Mesodermal cell (in vitro differentiated cells): ENCODE measurements at regions not wholly inside any gene's neighbourhood (a gene's known extent, or its start where the extent isn't known, plus 50 kb on each side); places are given as distances from the start of the nearest gene placed in this dataset.

Experiments used
- H3K27ac ChIP-seq: 2 replicates; pipeline ENCODE4 v1.7.0; 2013; ENCODE audit warnings: mild to moderate bottlenecking, low read depth, low read length, moderate library complexity; ENCODE audit not compliant: severe bottlenecking
- H3K36me3 ChIP-seq: 2 replicates; pipeline ENCODE4 v1.7.1; 2013; ENCODE audit warnings: mild to moderate bottlenecking, low read length, moderate library complexity; ENCODE audit not compliant: control insufficient read depth, insufficient read depth
- H3K4me1 ChIP-seq: one replicate; pipeline ENCODE4 v1.7.1; 2013; ENCODE audit warnings: mild to moderate bottlenecking, low read length; ENCODE audit not compliant: insufficient read depth, control insufficient read depth, poor library complexity, severe bottlenecking
- H3K4me3 ChIP-seq: 2 replicates; pipeline ENCODE4 v1.7.0; 2013; ENCODE audit warnings: low read length, control low read depth, mild to moderate bottlenecking; ENCODE audit not compliant: insufficient read depth, poor library complexity, severe bottlenecking; ENCODE audit errors: extremely low read depth
- H3K9me3 ChIP-seq: 2 replicates; pipeline ENCODE4 v1.7.1; 2013; ENCODE audit warnings: mild to moderate bottlenecking, low read length, moderate library complexity; ENCODE audit not compliant: control insufficient read depth
- WGBS, 2 experiments: methylation state at CpG; one replicate each; pipeline ENCODE4 v1.1.5; 2013; ENCODE audit warnings: missing lambda C conversion rate in 2 of 2; ENCODE audit not compliant: insufficient coverage in 2 of 2; 5-methylcytosine and 5-hydroxymethylcytosine counted together

DNA sequence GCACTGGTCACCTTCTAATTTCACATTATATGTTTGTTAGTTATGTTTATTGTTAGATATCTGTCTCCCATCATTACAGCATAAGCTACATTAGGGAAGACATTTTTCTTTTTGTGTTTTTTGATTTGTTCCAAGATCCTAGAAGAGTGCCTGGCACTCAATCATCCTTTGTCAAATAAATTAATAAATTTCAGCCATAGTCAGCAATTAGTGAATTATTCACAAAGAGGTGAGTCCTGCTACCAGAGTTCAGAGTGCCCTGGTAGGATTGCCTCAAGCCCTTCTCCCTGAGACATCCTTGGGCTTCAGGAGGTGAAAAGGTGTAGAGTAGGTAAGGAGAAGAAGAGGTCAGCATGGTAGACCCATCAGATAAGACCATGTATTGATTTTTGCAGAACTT is 186.2 kb upstream of the CTAGE1 start:
- Histone ChIP-seq H3K4me1 (peaks cover 12% of the 10 kb centered on the region), H3K9me3 (no peaks in the 10 kb centered on the region), H3K27ac (no peak overlapping the region), H3K36me3 (no peaks in the 10 kb centered on the region), H3K4me3 (no peak overlapping the region)

DNA sequence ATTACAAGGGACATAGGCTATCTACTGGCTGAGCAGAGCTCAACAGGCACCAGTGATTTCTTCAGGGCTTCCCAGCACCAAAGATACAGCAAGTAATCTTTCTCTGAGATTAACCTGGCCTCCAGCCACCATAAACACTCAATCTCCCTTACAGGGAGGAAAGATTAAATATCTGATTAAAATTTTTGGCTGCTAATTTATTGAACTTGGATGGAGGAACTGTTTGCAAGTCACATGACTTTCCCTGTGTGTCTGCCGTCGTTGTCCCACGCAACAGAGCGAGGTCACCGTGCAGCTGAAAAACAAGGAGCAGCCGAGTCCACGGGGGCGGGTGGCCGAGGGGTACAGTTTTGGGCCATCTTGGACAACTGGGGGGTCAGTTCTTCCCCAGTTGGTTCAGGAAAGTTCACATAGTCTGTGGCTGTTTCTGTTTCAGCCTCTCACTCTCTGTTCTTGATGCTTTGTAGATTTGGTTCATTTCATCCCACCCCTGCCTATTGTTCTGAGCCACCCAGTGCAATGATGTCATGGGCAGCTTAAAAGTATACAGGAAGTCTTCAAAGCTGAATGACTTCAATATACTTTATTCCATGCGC is 186.8 kb upstream of the CTAGE1 start:
- H3K4me3 ChIP-seq, result no peak overlapping the region
- H3K36me3 ChIP-seq, result no peaks in the 10 kb centered on the region
- H3K27ac ChIP-seq, result no peak overlapping the region
- H3K9me3 ChIP-seq, result no peaks in the 10 kb centered on the region
- whole genome bisulfite sequencing, 2 experiments, result 96 to 98% methylated on average over 7 of the region's 10 CpGs
- H3K4me1 ChIP-seq, result peaks cover 12% of the 10 kb centered on the region

DNA sequence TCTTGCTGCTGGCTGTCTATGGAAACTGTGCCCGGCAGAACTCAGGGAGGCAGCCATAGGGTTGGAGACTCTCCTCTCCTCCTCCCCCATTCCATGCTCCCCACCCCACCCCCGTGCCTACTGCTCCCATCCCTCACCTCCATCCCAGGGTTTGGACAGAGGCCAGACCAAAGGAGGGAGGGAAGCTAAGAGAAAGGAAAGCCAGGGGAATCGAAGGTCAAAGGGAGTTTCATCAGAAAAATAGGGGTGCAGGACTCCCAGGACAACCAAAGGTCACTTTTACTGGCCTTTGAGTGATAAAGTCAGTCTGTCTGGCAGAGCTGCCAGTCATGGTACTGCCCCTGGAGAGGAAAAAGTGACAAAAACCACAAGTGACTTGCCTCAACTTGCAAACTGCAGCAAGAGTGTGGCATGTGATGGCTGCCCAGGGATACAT is 187.3 kb upstream of the CTAGE1 start:
- Histone ChIP-seq H3K36me3 (no peaks in the 10 kb centered on the region), H3K9me3 (no peaks in the 10 kb centered on the region), H3K4me1 (peaks cover 12% of the 10 kb centered on the region), H3K4me3 (no peak overlapping the region), H3K27ac (no peak overlapping the region)
- 100% methylated on average over 1 of the region's 3 CpGs for WGBS, 2 experiments

GRCh38 chr18:22605736-22606135 is 188.0 kb upstream of the CTAGE1 start:
- H3K36me3 ChIP-seq, result no peaks in the 10 kb centered on the region
- H3K4me1 ChIP-seq, result peaks cover 12% of the 10 kb centered on the region
- H3K9me3 ChIP-seq, result no peaks in the 10 kb centered on the region
- no peak overlapping the region for H3K27ac ChIP-seq
- 50 to 100% methylated on average over 1 to 2 of the region's 4 CpGs for WGBS, 2 experiments
- H3K4me3 ChIP-seq, result no peak overlapping the region

DNA sequence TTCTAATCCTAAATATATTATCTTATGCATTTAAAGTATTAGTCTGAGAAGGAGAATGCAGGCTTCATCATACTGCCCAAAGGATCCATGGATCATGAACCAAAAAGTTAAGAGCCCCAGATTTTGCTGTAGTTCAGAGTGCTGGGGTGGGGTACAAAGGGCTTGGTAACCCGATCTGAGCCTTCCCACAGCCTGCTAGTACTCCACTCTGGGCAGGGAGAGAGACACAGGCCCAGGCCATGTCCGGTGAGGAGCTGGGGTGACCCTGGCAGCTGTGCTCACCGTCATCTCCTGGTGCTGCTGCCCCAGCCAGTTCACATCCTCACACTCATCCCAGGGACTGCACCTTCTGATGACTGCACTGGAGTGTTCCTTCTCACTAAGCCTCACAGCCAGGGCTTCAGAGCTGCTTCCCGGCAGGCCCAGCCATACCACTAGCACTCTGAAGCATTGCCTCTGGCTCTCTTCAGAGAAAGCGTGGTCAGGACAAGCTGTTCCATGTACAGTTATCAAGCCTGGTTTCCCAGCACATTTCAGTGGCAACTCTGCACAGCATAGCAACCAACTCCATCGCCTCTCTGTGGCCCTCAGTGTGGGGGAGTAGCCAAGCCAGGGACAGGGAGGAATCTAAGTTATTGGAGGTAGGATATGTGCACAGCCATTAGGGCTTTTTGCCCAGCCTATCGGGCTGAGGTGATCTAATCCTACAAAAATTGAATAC is 189.0 kb upstream of the CTAGE1 start:
- H3K27ac ChIP-seq, result no peak overlapping the region
- WGBS, 2 experiments, result 94 to 100% methylated on average over 4 to 6 of the region's 7 CpGs
- H3K4me3 ChIP-seq, result no peak overlapping the region

DNA sequence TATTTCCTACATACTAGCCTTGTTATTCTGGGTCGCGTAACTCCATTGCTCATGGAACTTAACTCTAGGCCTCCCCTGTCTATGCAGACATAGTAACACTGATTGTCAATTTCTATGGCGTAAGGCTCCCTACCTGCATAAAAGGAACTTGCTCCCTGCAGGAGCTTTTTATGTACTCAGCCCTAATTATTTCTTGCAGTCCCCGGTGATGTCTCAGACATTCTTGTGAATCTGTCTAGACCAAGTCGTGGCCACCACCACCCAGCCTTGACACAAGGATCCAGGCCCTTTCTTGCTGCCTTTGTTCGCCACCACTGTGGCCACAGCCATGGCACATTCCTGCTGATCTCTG is 189.5 kb upstream of the CTAGE1 start:
- Histone ChIP-seq H3K27ac (no peak overlapping the region), H3K36me3 (no peaks in the 10 kb centered on the region), H3K4me1 (peaks cover 8% of the 10 kb centered on the region), H3K9me3 (no peaks in the 10 kb centered on the region), H3K4me3 (no peak overlapping the region)
- WGBS, 2 experiments, result 81 to 90% methylated on average over 6 of the region's 6 CpGs

More for the DNA sequence above, 189.0 kb upstream of the CTAGE1 start:
- Histone ChIP-seq H3K4me1 (peaks cover 8% of the 10 kb centered on the region), H3K9me3 (no peaks in the 10 kb centered on the region), H3K36me3 (no peaks in the 10 kb centered on the region)

GRCh38 chr18:22608847-22609246 is 191.1 kb upstream of the CTAGE1 start:
- Histone ChIP-seq H3K4me3 (no peak overlapping the region), H3K27ac (no peak overlapping the region), H3K36me3 (no peaks in the 10 kb centered on the region), H3K4me1 (peaks cover 15% of the 10 kb centered on the region), H3K9me3 (no peaks in the 10 kb centered on the region)
- WGBS, 2 experiments, result 89 to 92% methylated on average over 1 of the region's 1 CpG

- H3K27ac ChIP-seq, result no peak overlapping the region
- peaks cover 18% of the 10 kb centered on the region for H3K4me1 ChIP-seq
- no peaks in the 10 kb centered on the region for H3K9me3 ChIP-seq
- WGBS, 2 experiments, result 70 to 88% methylated on average over 3 of the region's 5 CpGs
- no peak overlapping the region for H3K4me3 ChIP-seq
- H3K36me3 ChIP-seq, result no peaks in the 10 kb centered on the region
Observed at GRCh38 chr18:22609642-22610041, 191.9 kb upstream of the CTAGE1 start.

GRCh38 chr18:22613058-22613690 is 195.5 kb upstream of the CTAGE1 start:
- H3K4me3 ChIP-seq, result no peak overlapping the region
- WGBS, 2 experiments, result 91 to 98% methylated on average over 9 to 11 of the region's 18 CpGs
- H3K27ac ChIP-seq, result no peak overlapping the region
- no peaks in the 10 kb centered on the region for H3K36me3 ChIP-seq
- peaks cover 10% of the 10 kb centered on the region for H3K4me1 ChIP-seq
- H3K9me3 ChIP-seq, result no peaks in the 10 kb centered on the region

DNA sequence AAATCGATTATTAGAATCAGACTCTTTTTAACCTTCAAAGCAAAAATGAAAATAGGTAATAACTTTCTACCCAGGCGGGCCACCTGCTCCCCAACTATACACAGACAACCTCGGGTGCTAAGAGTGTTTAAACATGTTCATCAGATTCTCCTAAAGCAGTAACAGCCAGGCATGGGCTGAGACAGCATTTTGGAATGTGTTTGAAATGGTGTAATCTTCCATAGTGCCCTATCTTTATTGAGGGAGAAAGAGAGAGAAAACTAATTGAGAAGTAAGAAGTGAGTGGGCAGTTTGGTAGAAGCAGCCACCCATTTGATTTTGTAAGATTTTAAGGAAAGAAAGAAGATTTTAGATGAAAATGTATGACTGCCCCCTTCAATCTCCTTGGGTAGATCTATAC is 196.1 kb upstream of the CTAGE1 start:
- peaks cover 10% of the 10 kb centered on the region for H3K4me1 ChIP-seq
- no peak overlapping the region for H3K27ac ChIP-seq
- no CpG with 5 or more reads among the region's 3 CpGs for WGBS, 2 experiments
- H3K9me3 ChIP-seq, result no peaks in the 10 kb centered on the region
- no peak overlapping the region for H3K4me3 ChIP-seq
- H3K36me3 ChIP-seq, result no peaks in the 10 kb centered on the region

DNA sequence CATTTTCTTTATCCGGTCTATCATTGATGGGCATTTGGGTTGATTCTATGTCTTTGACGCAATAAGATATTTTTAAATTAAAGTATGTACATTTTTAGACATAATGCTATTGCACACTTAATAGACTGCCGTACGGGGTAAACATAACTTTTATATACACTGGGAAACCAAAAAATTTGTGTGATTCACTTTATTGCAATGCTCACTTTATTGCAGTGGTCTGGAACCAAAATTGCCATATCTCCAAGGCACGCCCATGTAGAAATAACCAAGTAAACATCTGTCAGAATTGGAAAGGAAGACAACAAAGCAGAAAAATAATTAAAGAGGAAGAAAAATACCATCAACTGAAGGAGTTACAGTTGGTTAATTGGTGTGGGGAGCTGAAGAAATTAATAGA is 205.8 kb upstream of the CTAGE1 start:
- Histone ChIP-seq H3K4me1 (no peaks in the 10 kb centered on the region), H3K27ac (no peak overlapping the region), H3K36me3 (no peaks in the 10 kb centered on the region), H3K9me3 (no peaks in the 10 kb centered on the region), H3K4me3 (no peak overlapping the region)
- 100% methylated on average over 2 of the region's 5 CpGs; no CpG with 5 or more reads in 1 of the 2 experiments for WGBS, 2 experiments
